ENCODE measurements at regions not wholly inside any gene's neighbourhood (a gene's known extent, or its start where the extent isn't known, plus 50 kb on each side); places are given as distances from the start of the nearest gene placed in this dataset.

DNA sequence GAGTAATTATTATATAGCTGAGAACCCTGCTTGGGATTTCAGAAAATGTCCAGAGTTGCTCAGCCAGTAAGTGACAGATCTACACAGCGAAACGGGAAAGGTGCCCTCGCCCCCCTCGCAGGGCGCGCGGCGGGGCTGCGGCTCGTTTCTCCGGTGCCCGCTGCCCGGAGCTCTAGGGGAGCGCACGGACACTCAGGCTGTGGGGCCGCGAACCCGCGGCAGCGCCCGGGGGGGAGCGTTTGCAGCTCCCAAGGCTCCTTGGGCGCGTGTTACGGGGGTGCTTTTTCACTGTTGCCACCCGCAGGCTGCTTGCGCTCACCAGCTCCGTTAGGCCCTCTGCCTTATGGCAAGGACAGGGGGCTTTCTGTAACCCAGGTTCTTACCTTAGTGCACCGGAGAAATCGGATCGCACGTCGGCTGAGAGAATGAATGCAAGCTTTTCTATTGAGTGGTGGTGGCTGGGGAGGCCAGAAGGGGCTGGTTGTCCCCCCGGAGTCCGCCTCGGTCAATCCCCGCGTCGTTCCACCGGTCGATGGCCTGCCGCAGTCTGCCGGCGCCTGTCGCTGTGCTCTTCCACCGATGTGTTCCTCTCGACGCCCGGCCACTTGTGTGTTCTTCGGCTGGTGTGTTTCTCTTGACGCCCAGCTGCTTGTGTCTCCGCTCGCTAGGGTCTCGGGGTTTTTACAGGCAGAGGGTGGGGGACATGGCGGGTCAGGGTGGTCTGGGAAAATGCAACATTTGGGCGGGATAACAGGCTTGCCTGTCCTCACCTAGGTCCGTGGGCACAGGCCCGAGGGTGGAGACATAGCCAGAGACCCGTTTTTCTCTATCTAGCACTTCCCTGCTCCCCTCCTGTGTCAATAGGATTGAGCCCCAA lies 758.8 kb upstream of the DDX18 start:
- TF ChIP-seq, protein P1, sequence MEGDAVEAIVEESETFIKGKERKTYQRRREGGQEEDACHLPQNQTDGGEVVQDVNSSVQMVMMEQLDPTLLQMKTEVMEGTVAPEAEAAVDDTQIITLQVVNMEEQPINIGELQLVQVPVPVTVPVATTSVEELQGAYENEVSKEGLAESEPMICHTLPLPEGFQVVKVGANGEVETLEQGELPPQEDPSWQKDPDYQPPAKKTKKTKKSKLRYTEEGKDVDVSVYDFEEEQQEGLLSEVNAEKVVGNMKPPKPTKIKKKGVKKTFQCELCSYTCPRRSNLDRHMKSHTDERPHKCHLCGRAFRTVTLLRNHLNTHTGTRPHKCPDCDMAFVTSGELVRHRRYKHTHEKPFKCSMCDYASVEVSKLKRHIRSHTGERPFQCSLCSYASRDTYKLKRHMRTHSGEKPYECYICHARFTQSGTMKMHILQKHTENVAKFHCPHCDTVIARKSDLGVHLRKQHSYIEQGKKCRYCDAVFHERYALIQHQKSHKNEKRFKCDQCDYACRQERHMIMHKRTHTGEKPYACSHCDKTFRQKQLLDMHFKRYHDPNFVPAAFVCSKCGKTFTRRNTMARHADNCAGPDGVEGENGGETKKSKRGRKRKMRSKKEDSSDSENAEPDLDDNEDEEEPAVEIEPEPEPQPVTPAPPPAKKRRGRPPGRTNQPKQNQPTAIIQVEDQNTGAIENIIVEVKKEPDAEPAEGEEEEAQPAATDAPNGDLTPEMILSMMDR (conservative IDR thresholded peaks at IDR 0.05; ENCODE audit: low read depth, low read length) = no peak
- TF ChIP-seq EZH2 (IDR thresholded peaks at IDR 0.05; ENCODE audit: low read length, unreplicated experiment) = no peak

Data from PC-3 (cell line).